Dendritic cell treated with granulocyte-macrophage colony-stimulating factor and Interleukin-4, amounts not matched to agents 40 ng/mL and 50 ng/mL, for 4 days (primary cell): ENCODE measurements at regions not wholly inside any gene's neighbourhood (a gene's known extent, or its start where the extent isn't known, plus 50 kb on each side); places are given as distances from the start of the nearest gene placed in this dataset.

ENCODE experiments used
- H3K27ac Mint-ChIP-seq: one replicate; pipeline ENCODE4 v1.8.0; 2022; ENCODE audit warnings: mild to moderate bottlenecking, mixed read lengths
- H3K27me3 Mint-ChIP-seq: one replicate; pipeline ENCODE4 v1.8.0; 2022; ENCODE audit warnings: mild to moderate bottlenecking, mixed read lengths
- H3K36me3 Mint-ChIP-seq: one replicate; pipeline ENCODE4 v1.8.0; 2022; ENCODE audit warnings: low read depth, mixed read lengths
- H3K4me1 Mint-ChIP-seq: one replicate; pipeline ENCODE4 v1.8.0; 2022; ENCODE audit warnings: low read depth, mixed read lengths
- H3K4me3 Mint-ChIP-seq: one replicate; pipeline ENCODE4 v1.8.0; 2022; ENCODE audit warnings: mild to moderate bottlenecking, moderate library complexity, mixed read lengths
- H3K9me3 Mint-ChIP-seq: one replicate; pipeline ENCODE4 v1.8.0; 2022; ENCODE audit warnings: mixed read lengths
- intact Hi-C: fragments of 100-400 bp; cut with micrococcal nuclease; formaldehyde crosslinking; loops from one replicate; pipeline ENCODE4 v1.15.0; 2022

DNA sequence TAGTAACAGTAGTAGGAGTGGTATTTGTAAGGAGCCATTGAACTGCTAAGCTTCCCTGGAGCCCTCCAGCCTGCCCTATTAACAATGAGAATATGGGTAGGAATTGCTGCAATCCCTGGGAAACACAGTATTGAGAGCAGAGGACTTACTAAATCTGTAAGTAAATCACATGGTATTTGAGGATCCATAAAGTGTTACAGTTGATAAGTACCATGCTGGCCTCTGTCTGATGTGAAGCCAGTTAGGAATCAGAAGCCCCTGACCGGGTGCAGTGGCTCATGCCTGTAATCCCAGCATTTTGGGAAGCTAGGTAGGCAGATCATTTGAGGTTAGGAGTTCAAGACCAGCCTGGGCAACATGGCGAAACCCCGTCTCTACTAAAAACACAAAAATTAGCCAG is 224.6 kb downstream of the C1D start:
- intact Hi-C loops, result no loop called here
- Mint-ChIP-seq H3K9me3 (no peaks in the 10 kb centered on the region), H3K4me1 (no peaks in the 10 kb centered on the region), H3K27me3 (peaks cover 4% of the 10 kb centered on the region), H3K4me3 (no peak overlapping the region), H3K27ac (no peak overlapping the region), H3K36me3 (no peaks in the 10 kb centered on the region)

DNA sequence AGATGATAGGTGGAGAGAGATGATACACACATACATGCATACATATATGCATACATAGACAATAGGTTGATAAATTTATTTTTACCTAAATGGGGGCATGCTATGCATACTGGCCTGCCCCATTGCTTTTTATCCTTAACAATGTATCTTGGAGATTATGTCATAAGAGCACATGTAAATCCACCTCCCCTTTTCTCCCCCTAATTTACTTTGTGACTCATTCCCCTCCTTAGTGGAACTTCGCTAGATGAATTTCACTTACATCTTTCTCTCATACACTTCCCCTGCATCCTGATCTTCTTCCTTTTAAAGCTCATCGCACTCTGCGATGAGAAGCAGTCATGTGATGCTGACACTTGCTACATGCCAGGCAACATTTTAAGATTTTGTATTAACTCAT is 223.6 kb downstream of the C1D start:
- Mint-ChIP-seq H3K27ac (no peak overlapping the region), H3K4me1 (no peaks in the 10 kb centered on the region), H3K9me3 (no peaks in the 10 kb centered on the region), H3K4me3 (no peak overlapping the region), H3K36me3 (no peaks in the 10 kb centered on the region), H3K27me3 (peaks cover 5% of the 10 kb centered on the region)
- intact Hi-C loops, result no loop called here

DNA sequence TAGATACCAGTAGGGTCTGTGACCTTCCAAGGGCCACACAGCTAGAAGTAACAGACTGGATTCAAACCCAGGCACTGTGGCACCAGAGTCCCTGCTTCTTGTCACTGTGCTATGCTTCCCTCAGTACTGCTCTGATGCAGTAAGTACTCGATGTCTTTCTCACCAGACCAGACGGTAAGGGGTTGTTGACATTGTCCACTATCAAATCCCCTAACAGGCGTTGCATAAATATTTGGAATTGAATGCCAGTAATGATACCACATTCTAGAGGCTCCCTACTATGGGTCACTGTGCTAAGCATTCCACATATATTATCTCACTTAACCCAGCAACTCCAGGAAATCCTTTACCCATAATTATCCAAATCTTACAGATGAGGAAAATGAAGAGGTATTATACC is 223.1 kb downstream of the C1D start:
- no peaks in the 10 kb centered on the region for H3K4me1 Mint-ChIP-seq

DNA sequence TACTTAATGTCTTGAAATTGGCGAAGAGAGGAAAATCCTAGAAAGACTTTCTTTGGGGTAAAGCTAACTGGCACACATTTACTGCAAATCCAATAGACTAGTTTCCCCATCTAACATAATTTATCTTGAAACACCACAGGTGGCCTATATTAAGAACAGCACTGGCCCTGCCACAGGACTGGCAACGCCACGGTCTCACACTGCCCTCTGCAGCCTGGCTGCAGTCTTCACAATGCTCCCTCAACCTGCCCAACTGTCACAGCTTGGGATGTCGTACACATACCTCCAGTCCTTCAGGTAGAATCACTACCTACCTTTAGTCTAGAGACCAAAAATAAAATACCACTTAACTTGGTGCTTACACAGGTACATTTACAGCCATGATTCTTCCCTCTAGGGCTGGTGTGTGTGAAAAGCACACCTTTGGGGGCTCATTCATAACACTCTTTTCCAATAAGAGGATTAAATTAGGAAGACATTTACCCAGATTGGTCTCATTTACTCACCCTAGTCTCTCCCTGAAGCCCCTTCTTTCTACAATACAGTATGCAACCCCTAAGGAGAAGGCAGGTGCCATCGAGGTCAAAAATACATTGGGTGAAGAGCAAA is 222.2 kb downstream of the C1D start:
- H3K36me3 Mint-ChIP-seq, result no peaks in the 10 kb centered on the region
- no peak overlapping the region for H3K4me3 Mint-ChIP-seq
- peaks cover 7% of the 10 kb centered on the region for H3K27me3 Mint-ChIP-seq
- no peaks in the 10 kb centered on the region for H3K9me3 Mint-ChIP-seq
- H3K27ac Mint-ChIP-seq, result no peak overlapping the region
- H3K4me1 Mint-ChIP-seq, result no peaks in the 10 kb centered on the region
- intact Hi-C loops, result no loop called here

More for the DNA sequence above, 223.1 kb downstream of the C1D start:
- H3K36me3 Mint-ChIP-seq, result no peaks in the 10 kb centered on the region
- H3K27ac Mint-ChIP-seq, result no peak overlapping the region
- intact Hi-C loops, result no loop called here
- no peak overlapping the region for H3K4me3 Mint-ChIP-seq
- peaks cover 5% of the 10 kb centered on the region for H3K27me3 Mint-ChIP-seq
- H3K9me3 Mint-ChIP-seq, result no peaks in the 10 kb centered on the region

DNA sequence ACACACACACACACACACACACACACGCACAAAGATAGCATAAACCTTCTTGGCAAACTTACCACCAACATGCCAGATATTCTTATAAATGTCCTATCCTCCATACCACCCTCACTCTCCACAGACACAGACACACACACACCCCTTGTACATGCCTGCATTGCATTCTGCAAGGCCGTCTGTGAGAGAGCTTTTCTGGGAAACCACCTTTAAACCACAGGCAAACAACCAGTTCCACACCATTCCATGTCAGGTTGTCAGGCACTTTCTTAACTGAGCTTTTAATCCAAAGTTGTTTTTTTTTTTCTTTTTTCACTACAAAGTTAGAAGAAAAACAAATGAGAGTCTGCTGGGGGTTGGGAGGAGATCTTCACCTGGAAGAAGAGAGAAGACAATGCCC is 221.1 kb downstream of the C1D start:
- H3K36me3 Mint-ChIP-seq, result no peaks in the 10 kb centered on the region
- intact Hi-C loops, result no loop called here
- peaks cover 7% of the 10 kb centered on the region for H3K27me3 Mint-ChIP-seq
- no peak overlapping the region for H3K4me3 Mint-ChIP-seq
- no peaks in the 10 kb centered on the region for H3K4me1 Mint-ChIP-seq
- no peak overlapping the region for H3K27ac Mint-ChIP-seq
- no peaks in the 10 kb centered on the region for H3K9me3 Mint-ChIP-seq

DNA sequence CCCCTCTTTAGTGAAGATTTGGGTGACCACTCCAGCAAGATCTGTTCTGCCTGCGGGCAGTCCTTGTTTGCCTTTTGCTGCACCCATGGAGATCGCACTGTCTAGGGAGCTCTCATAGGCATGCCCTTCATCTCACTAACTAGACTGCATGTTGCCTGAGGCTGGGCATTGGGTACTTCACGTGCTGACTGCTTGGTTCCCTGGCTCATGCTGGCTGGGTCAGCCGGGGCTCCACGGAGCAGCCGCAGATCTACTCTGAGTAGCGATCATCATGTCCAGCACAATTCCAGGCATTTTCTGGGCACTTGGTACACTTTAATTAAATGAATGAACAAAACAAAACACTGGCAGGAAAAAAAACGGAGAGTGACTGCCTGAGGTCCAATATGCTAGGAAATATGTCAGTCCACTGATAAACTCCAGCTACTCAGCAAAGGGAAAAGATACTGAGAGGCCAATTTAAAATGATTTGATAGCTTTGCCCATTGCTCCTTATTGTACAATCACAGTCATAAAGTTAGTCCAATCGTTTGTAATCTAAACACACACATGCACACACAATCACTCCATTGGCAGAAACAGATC is 220.3 kb downstream of the C1D start:
- Mint-ChIP-seq H3K4me3 (no peak overlapping the region), H3K27me3 (peaks cover 7% of the 10 kb centered on the region)
- intact Hi-C loops, result no loop called here

DNA sequence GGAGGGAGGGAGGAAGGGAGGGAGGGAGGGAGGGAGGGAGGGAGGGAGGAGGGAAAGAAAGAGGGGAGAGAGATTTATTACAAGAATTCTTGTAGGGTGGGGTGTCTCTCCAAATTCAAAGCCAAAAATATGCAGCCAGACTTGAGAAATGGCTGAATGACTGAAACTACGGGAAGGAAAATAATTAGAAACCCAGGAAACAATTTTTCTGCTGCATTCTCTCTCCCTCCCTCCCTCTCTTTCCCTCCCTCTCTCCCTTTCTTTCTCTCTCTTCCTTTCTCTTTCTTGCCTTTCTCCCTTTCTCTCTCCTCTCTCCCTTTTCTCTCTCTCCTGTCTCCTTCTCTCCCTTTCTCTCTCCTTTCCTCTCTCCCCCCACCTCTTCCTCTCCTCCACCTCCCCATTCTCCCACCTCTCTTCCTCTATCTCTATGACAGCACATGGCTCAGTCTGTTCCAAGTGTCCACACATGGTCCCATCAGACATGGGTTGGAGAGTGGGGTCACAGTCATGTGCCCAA is 218.7 kb downstream of the C1D start:
- no peak overlapping the region for H3K4me3 Mint-ChIP-seq
- intact Hi-C loops, result no loop called here

More for the DNA sequence above, 220.3 kb downstream of the C1D start:
- no peaks in the 10 kb centered on the region for H3K4me1 Mint-ChIP-seq
- H3K9me3 Mint-ChIP-seq, result no peaks in the 10 kb centered on the region
- no peak overlapping the region for H3K27ac Mint-ChIP-seq
- no peaks in the 10 kb centered on the region for H3K36me3 Mint-ChIP-seq

DNA sequence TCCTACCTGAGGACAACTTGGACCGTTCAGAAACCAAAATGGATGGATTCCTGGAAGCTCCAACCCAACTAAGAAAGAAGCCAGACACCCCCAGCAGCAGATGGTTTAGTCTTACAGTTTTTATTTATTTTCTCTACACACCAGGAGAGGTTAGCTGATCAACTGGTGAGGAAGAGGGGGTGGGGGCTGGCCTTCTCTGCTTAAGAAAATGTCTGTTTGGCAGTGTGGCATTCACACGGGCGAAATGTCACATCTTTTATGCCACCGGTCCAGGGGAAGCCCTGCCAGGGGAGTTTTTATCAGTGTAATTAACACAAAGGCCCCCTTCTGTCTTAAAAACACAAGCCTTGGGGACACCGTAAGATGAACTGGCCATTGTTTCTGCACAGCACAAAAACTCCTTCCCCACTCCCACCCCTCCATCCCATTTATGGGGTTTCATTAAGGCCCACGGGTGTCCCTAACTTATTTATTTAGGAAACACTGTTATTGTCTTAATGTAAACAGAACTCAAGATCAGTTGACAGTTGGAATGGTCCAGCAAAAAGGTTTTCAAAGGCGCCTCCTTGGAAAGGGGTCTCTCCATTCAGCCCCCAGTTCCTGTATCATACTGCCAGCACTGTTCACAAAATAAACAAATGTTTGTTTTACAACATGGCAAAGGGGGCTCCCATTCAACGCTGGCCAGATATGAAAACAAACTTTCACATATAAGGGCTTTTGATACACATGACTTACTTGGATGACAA is 217.0 kb downstream of the C1D start:
- Mint-ChIP-seq H3K9me3 (no peaks in the 10 kb centered on the region), H3K27me3 (peaks cover 9% of the 10 kb centered on the region), H3K4me1 (no peaks in the 10 kb centered on the region), H3K36me3 (no peaks in the 10 kb centered on the region), H3K4me3 (no peak overlapping the region), H3K27ac (no peak overlapping the region)
- intact Hi-C loops, result loop anchor here (1.0 kb wide), 1 partner anchor 1416 kb away; no protein-coding TSS in a partner anchor

More for the DNA sequence above, 218.7 kb downstream of the C1D start:
- Mint-ChIP-seq H3K27ac (no peak overlapping the region), H3K36me3 (no peaks in the 10 kb centered on the region), H3K9me3 (no peaks in the 10 kb centered on the region), H3K4me1 (no peaks in the 10 kb centered on the region), H3K27me3 (peaks cover 7% of the 10 kb centered on the region)

DNA sequence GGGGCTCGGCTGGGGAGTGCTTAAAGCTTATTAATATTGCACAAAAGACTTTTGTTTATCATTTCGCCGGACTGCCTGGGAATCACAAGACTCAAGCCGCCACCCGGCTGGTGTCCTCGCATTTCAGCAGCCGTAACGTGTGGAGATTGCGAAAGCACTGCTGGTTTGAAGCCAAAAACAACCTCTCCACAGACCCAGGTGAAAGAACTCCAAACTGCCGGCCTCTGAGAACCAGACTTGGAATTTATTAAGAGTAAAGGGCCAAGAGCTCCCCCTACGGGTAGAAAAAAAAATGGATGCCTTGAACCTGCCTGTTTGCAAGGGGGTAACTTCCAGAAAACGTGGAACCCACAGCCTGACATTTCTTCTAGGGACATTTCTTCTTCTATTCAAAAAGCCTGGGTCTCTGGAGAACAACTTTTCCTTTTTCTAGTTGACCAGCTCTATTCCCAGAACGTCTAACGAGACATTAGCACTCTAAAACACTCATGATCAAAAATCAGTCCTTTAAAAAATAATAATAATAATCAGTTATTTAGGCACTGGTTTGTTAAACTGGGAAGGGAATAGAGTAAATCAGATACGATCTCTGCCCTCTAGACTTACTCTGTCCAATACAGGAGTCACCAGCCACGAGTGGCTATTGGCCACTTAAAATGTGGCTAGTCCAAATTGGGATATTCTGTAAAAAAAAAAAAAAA is 216.3 kb downstream of the C1D start:
- no peaks in the 10 kb centered on the region for H3K9me3 Mint-ChIP-seq
- H3K4me1 Mint-ChIP-seq, result no peaks in the 10 kb centered on the region
- no peak overlapping the region for H3K4me3 Mint-ChIP-seq
- no peaks in the 10 kb centered on the region for H3K36me3 Mint-ChIP-seq
- intact Hi-C loops, result loop anchor here (1.0 kb wide), 1 partner anchor 1417 kb away; no protein-coding TSS in a partner anchor
- peaks cover 11% of the 10 kb centered on the region for H3K27me3 Mint-ChIP-seq
- no peak overlapping the region for H3K27ac Mint-ChIP-seq

DNA sequence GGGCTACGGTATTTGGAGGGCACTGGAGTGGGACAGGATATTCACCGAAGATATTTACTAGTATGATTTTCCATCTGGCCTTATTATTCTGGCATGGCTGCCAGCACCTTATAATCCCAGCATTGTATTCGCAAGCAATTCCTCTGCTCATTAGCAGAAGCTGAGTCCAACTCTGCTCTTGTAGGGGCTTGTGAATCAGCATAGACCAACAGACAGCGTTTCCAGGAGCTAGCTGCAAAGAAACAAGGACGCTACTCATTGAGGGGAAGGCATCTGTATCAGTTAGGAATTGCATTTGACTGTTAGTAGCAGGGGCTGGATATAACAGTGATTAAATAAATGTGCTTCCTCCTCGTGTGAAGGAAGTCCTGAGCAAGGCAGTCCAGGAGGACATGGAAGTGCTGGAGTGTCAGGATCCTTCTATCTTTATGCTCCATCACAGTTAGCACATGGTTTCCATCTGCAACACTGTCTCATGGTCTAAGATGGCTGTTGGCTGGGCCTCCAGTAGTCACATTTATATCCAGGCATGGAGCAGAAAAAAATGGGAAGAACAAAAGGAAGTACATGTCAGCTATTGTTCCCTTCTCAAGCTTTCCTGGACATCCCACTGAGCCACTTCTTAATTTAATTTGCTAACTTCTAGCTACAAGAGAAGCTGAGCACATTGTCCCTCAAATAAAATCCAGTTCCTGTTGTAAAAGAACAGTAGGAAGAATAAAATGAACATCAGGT is 214.1 kb downstream of the C1D start:
- Mint-ChIP-seq H3K4me1 (no peaks in the 10 kb centered on the region), H3K36me3 (no peaks in the 10 kb centered on the region), H3K27me3 (peaks cover 9% of the 10 kb centered on the region), H3K27ac (no peak overlapping the region), H3K4me3 (no peak overlapping the region), H3K9me3 (no peaks in the 10 kb centered on the region)
- intact Hi-C loops, result no loop called here

DNA sequence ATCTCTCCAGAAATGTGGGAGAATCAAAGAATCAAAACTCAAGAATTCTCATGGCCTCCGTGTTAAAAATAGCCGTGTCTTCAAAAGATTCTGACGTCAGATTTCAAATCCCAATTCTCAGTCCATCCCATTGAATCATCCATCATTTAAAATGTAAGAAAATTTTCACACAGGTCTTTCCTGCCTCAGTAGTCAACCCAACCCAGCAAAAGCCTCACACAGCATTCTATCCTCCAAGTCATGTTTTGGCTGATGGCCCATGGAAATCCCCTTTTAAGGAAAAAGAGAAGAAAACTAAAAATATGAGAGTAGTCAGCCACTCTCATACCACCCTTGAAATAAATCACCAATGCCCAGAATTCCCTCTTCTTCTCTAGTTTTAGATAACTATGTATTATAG is 211.8 kb downstream of the C1D start:
- Mint-ChIP-seq H3K36me3 (no peaks in the 10 kb centered on the region), H3K9me3 (no peaks in the 10 kb centered on the region), H3K4me3 (no peak overlapping the region), H3K4me1 (no peaks in the 10 kb centered on the region), H3K27me3 (peaks cover 4% of the 10 kb centered on the region), H3K27ac (no peak overlapping the region)
- intact Hi-C loops, result no loop called here

DNA sequence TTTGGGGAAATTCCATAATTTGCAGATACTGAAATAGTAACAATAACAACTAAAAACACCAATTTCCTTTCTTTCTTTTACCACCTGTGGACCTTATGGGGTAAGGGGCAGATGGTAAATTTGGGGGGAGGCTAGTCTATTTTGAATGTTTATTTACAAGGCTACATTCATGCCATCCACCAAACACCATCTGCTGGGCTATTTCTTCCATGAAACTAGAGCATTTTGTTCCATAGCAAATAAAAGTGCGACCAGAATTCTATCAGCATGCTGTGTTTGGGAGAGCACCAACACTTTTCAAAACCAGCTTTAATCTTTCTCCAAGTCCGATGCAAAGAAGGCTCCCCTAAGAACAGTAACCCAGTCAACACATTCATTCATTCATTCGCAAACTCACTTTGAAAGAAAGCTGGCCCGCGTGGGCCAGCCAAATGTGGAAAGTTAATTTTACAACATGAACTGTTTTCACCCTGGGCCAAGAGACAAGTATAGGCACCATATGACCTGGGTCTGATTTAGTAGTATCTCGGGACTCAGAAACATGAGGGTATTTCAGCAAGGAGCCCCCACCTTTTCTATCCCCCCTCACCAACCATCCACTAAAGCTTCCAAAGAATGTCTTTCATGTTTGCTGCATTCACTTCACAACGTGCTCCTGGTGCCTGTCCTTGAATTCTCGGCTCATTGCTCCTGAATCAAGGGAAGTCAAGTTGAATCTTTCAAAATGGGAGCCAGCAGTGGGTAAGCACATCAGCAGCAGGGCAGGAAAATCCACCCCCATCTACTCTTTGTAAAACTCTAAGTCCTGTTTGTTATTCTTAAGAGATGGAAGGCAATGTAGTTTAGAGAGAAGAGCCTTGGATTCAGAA is 210.6 kb downstream of the C1D start:
- Mint-ChIP-seq H3K27ac (no peak overlapping the region), H3K9me3 (no peaks in the 10 kb centered on the region), H3K27me3 (peaks cover 4% of the 10 kb centered on the region), H3K36me3 (no peaks in the 10 kb centered on the region), H3K4me3 (no peak overlapping the region), H3K4me1 (no peaks in the 10 kb centered on the region)
- intact Hi-C loops, result no loop called here
